ENCODE measurements at regions not wholly inside any gene's neighbourhood (a gene's known extent, or its start where the extent isn't known, plus 50 kb on each side); places are given as distances from the start of the nearest gene placed in this dataset.

DNA sequence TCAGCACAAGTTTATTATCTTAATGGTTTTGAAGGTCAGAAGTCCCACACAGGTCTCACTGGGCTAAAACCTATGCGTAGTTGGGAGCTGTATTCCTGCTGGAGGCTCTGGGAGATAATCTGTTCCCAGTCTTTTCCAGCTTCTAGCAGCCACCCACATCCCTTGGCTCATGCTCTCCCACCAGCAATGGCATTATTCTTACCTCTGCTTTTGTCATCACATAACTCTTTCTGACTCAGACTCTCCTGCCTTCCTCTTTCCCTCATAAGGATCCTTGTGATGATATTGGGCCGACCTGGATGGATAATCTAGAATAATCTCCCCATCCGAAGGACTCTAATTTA lies 122.2 kb upstream of the PRDX6 start:
- Histone ChIP-seq H4K20me1 (ENCODE audit: insufficient read depth) (no peaks in the 10 kb centered on the region), H3K36me3 (ENCODE audit: insufficient read depth) (no peaks in the 10 kb centered on the region), H3K27ac (no peak overlapping the region), H3K79me2 (ENCODE audit: insufficient read depth, low read depth) (no peaks in the 10 kb centered on the region), H3K4me3 (IDR thresholded peaks at IDR 0.05; ENCODE audit: insufficient read depth, low read depth, low read length) (no peak overlapping the region), H3K9ac (no peak overlapping the region), H3K4me1 (ENCODE audit: low read depth, poor library complexity, severe bottlenecking) (no peaks in the 10 kb centered on the region), H3K4me2 (no peak overlapping the region), H3K27me3 (ENCODE audit: insufficient read depth, low read depth) (no peaks in the 10 kb centered on the region), H2AFZ (ENCODE audit: low read depth) (no peak overlapping the region)
- TF ChIP-seq, protein P1, sequence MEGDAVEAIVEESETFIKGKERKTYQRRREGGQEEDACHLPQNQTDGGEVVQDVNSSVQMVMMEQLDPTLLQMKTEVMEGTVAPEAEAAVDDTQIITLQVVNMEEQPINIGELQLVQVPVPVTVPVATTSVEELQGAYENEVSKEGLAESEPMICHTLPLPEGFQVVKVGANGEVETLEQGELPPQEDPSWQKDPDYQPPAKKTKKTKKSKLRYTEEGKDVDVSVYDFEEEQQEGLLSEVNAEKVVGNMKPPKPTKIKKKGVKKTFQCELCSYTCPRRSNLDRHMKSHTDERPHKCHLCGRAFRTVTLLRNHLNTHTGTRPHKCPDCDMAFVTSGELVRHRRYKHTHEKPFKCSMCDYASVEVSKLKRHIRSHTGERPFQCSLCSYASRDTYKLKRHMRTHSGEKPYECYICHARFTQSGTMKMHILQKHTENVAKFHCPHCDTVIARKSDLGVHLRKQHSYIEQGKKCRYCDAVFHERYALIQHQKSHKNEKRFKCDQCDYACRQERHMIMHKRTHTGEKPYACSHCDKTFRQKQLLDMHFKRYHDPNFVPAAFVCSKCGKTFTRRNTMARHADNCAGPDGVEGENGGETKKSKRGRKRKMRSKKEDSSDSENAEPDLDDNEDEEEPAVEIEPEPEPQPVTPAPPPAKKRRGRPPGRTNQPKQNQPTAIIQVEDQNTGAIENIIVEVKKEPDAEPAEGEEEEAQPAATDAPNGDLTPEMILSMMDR (conservative IDR thresholded peaks at IDR 0.05; ENCODE audit: low read depth, low read length) = no peak

- Histone ChIP-seq H3K4me1 (ENCODE audit: low read depth, poor library complexity, severe bottlenecking) (no peaks in the 10 kb centered on the region), H3K4me3 (IDR thresholded peaks at IDR 0.05; ENCODE audit: insufficient read depth, low read depth, low read length) (no peak overlapping the region), H3K36me3 (ENCODE audit: insufficient read depth) (no peaks in the 10 kb centered on the region), H4K20me1 (ENCODE audit: insufficient read depth) (no peaks in the 10 kb centered on the region), H3K4me2 (no peak overlapping the region), H2AFZ (ENCODE audit: low read depth) (no peak overlapping the region), H3K9ac (no peak overlapping the region), H3K27me3 (ENCODE audit: insufficient read depth, low read depth) (no peaks in the 10 kb centered on the region), H3K79me2 (ENCODE audit: insufficient read depth, low read depth) (no peaks in the 10 kb centered on the region), H3K27ac (no peak overlapping the region)
- TF ChIP-seq, protein P1 (conservative IDR thresholded peaks at IDR 0.05; ENCODE audit: low read depth, low read length) = no peak
These were observed 121.7 kb upstream of the PRDX6 start for GRCh38 chr1:173355281-173356031.

DNA sequence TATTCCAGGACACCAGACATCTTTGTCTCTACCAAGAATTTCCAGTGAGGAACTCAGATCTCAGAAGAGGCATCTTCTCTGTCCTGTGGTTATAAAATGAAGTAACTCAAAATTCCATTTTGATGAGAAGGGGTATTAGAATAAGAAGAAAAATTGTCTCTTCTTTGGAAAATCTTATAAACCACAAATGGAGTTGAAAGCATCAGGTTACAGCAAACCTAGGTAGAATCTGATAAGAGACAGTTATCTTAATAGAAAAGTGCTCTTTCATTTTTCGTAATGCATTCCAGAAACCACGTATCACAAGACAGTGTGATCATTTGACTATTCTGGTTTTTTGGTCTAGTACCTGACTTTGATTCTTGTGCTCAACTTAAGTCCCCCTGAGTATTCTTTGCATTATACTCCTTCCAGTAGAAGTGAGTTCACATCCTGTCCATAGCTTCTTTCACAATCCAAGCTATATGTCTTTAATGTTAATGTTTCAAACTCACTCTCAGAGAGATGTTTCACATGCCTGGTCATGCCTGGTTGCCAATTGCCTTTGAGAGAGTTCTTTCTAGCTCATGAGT lies 120.9 kb upstream of the PRDX6 start:
- H2AFZ ChIP-seq (ENCODE audit: low read depth) = no peak overlapping the region
- no peaks in the 10 kb centered on the region for H3K27me3 ChIP-seq (ENCODE audit: insufficient read depth, low read depth)
- H3K4me3 ChIP-seq (IDR thresholded peaks at IDR 0.05; ENCODE audit: insufficient read depth, low read depth, low read length) = no peak overlapping the region
- no peak overlapping the region for H3K27ac ChIP-seq
- H3K9ac ChIP-seq = no peak overlapping the region
- H3K79me2 ChIP-seq (ENCODE audit: insufficient read depth, low read depth) = no peaks in the 10 kb centered on the region
- TF ChIP-seq, protein P1 (conservative IDR thresholded peaks at IDR 0.05; ENCODE audit: low read depth, low read length) = no peak
- no peaks in the 10 kb centered on the region for H3K36me3 ChIP-seq (ENCODE audit: insufficient read depth)
- no peak overlapping the region for H3K4me2 ChIP-seq
- H4K20me1 ChIP-seq (ENCODE audit: insufficient read depth) = no peaks in the 10 kb centered on the region
- H3K4me1 ChIP-seq (ENCODE audit: low read depth, poor library complexity, severe bottlenecking) = no peaks in the 10 kb centered on the region

DNA sequence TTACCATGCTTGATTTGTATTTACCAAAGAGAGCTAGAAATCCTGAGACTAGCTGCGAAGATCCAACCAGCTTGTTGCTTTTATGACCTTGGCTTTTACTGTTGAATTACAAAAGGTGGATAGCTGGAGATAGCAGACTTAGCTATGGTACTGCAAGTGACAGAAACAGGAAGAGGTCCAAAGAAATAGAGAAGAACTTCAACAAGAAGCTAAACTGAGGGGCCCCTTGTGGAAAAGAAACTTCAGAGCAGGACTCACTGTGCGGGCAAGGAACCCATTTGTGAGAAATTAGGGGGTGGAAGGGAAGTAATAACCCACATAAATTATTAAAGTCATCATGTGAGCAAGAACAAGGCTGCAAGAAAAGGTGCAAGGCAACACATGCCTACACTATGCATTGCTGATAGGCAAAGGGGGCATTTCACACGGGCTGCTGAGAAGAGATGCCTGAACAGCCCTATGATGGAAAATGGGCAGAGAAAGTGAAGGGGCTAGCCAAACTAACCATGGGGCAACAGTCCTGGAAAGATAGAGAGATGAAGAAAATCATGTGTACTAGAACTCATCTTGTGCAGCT lies 116.6 kb upstream of the PRDX6 start:
- TF ChIP-seq, protein P1 (conservative IDR thresholded peaks at IDR 0.05; ENCODE audit: low read depth, low read length) = no peak
- no peak overlapping the region for H3K9ac ChIP-seq
- H4K20me1 ChIP-seq (ENCODE audit: insufficient read depth) = no peaks in the 10 kb centered on the region
- H2AFZ ChIP-seq (ENCODE audit: low read depth) = no peak overlapping the region
- no peak overlapping the region for H3K4me2 ChIP-seq
- no peaks in the 10 kb centered on the region for H3K4me1 ChIP-seq (ENCODE audit: low read depth, poor library complexity, severe bottlenecking)
- no peak overlapping the region for H3K27ac ChIP-seq
- H3K4me3 ChIP-seq (IDR thresholded peaks at IDR 0.05; ENCODE audit: insufficient read depth, low read depth, low read length) = no peak overlapping the region
- no peaks in the 10 kb centered on the region for H3K79me2 ChIP-seq (ENCODE audit: insufficient read depth, low read depth)
- no peaks in the 10 kb centered on the region for H3K36me3 ChIP-seq (ENCODE audit: insufficient read depth)
- H3K27me3 ChIP-seq (ENCODE audit: insufficient read depth, low read depth) = peaks cover 2% of the 10 kb centered on the region; the same call in 1 of the 2 replicates
